ENCODE measurements at regions not wholly inside any gene's neighbourhood (a gene's known extent, or its start where the extent isn't known, plus 50 kb on each side); places are given as distances from the start of the nearest gene placed in this dataset.
"Not testable (repeated sequence)": the region's sequence is repeated elsewhere in the genome, so short reads cannot be mapped to it uniquely, and the experiment has no call there.

DNA sequence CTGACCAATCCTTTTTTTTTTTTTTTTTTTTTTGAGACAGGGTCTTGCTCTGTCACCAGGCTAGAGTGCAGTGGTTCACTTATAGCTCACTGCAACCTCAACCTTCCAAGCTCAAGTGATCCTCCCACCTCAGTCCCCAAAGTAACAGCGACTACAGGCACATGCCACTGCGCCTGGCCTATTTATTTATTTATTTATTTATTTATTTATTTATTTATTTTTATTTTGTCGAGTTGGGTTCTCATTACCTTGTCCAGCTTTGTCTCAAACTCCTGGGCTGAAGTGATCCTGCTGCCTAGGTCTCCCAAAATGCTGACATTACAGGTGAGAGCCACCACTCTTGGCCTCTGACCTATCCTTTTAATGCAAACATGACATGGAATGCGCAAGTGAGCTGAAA, 124.4 kb downstream of the GXYLT1 start:
- H3K36me3 Mint-ChIP-seq (ENCODE audit: low read depth) = no peaks in the 10 kb centered on the region
- H3K4me1 Mint-ChIP-seq = peaks cover 15% of the 10 kb centered on the region
- no peak overlapping the region for H3K4me3 Mint-ChIP-seq
- no peaks in the 10 kb centered on the region for H3K9me3 Mint-ChIP-seq
- no peaks in the 10 kb centered on the region for H3K27me3 Mint-ChIP-seq (ENCODE audit: low read depth)
- no peak for DNase-seq (ENCODE audit: low read depth, low spot score)
- no peak overlapping the region for H3K27ac Mint-ChIP-seq (ENCODE audit: unreplicated experiment)
- TF ChIP-seq, protein P1, sequence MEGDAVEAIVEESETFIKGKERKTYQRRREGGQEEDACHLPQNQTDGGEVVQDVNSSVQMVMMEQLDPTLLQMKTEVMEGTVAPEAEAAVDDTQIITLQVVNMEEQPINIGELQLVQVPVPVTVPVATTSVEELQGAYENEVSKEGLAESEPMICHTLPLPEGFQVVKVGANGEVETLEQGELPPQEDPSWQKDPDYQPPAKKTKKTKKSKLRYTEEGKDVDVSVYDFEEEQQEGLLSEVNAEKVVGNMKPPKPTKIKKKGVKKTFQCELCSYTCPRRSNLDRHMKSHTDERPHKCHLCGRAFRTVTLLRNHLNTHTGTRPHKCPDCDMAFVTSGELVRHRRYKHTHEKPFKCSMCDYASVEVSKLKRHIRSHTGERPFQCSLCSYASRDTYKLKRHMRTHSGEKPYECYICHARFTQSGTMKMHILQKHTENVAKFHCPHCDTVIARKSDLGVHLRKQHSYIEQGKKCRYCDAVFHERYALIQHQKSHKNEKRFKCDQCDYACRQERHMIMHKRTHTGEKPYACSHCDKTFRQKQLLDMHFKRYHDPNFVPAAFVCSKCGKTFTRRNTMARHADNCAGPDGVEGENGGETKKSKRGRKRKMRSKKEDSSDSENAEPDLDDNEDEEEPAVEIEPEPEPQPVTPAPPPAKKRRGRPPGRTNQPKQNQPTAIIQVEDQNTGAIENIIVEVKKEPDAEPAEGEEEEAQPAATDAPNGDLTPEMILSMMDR (conservative IDR thresholded peaks at IDR 0.05) = no peak

DNA sequence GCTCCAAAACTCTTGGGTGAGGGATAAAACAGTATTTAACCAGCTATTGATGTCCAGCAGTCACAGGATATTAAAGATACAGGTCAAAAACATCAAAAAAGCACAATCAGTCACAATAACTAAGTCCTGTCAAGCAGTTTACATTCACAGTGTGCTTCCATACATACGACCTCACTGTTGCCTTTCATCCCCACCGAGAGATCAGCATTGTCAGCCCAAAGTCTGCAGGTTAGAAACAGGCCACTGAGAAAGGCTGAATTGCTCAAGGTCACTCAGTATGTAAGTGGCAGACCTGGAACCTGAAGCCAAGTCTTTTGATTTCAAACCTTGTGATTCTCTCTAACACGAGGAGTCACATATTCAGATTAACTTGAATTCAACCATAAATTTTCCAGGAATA, 124.9 kb downstream of the GXYLT1 start:
- Mint-ChIP-seq H3K9me3 (no peaks in the 10 kb centered on the region), H3K27me3 (ENCODE audit: low read depth) (no peaks in the 10 kb centered on the region)

DNA sequence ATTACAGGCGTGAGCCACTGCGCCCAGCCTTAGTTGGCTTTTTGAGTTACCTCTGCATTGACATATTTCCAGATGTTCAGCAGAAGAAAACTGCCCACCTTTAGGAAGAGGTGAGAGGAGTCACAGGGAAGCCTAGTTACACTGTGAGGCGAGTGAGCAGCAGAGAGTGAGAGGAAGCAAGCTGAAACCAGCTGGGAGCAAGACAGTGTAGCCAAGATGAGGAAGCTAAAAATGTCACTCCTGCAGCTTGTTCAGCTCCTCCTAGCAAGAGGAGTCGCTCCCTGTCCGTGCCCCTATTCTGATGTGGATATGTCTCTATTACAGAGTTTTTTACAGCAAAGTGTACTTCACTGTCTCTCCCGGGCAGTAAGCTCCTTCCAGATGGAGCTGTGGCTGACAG, 127.6 kb downstream of the GXYLT1 start:
- DNase-seq (ENCODE audit: low read depth, low spot score) = no peak
- no peak overlapping the region for H3K27ac Mint-ChIP-seq (ENCODE audit: unreplicated experiment)
- H3K27me3 Mint-ChIP-seq (ENCODE audit: low read depth) = no peaks in the 10 kb centered on the region
- no peaks in the 10 kb centered on the region for H3K36me3 Mint-ChIP-seq (ENCODE audit: low read depth)
- H3K9me3 Mint-ChIP-seq = no peaks in the 10 kb centered on the region
- no peak overlapping the region for H3K4me3 Mint-ChIP-seq
- peaks cover 4% of the 10 kb centered on the region for H3K4me1 Mint-ChIP-seq
- TF ChIP-seq, protein P1 (conservative IDR thresholded peaks at IDR 0.05) = no peak

More for the DNA sequence above, 124.9 kb downstream of the GXYLT1 start:
- Mint-ChIP-seq H3K27ac (ENCODE audit: unreplicated experiment) (peak overlapping the region; percentile 84), H3K4me1 (peaks cover 15% of the 10 kb centered on the region), H3K4me3 (no peak overlapping the region), H3K36me3 (ENCODE audit: low read depth) (no peaks in the 10 kb centered on the region)
- TF ChIP-seq, protein P1 (conservative IDR thresholded peaks at IDR 0.05) = no peak
- no peak for DNase-seq (ENCODE audit: low read depth, low spot score)

DNA sequence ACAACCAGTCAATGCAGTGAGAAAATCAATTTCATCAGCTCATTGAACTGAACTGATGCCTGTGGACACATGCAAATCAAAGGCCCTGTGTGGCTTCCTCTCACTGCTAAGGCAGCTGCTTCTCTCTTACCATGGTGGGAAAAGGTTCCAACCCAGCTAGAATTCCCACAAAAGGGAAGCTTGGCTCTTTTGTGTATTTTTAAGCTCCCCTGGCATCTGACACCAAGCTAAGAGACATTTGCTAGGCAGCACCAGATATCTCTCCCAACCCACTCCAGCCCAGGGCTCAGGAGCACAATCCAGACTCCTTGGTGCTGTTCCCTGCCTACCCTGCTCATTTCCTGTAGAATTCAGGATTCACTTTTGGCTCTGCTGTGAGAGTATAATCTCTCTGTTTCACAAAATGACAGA, 129.6 kb downstream of the GXYLT1 start:
- TF ChIP-seq, protein P1 (conservative IDR thresholded peaks at IDR 0.05) = no peak
- Mint-ChIP-seq H3K9me3 (no peaks in the 10 kb centered on the region), H3K4me1 (peaks cover 4% of the 10 kb centered on the region), H3K27ac (ENCODE audit: unreplicated experiment) (peak overlapping the region; percentile 84), H3K36me3 (ENCODE audit: low read depth) (no peaks in the 10 kb centered on the region), H3K27me3 (ENCODE audit: low read depth) (no peaks in the 10 kb centered on the region), H3K4me3 (no peak overlapping the region)
- DNase-seq (ENCODE audit: low read depth, low spot score) = no peak

DNA sequence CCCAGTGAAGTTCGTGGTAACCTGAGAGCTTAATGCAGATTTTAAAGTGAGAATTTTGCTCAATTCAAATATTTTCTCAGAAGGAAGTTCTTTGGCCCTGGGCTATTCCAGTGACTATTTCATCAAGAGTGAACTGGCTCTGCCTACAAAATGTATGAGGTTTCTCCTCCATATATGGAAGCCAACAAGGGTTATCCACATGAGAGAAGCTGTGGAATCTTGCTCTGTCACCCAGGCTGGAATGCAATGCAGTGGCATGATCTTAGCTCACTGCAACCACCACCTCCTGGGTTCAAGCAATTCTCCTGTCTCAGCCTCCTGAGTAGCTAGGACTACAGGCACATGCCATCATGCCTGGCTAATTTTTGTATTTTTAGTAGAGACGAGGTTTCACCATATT, 132.2 kb downstream of the GXYLT1 start:
- H3K27ac Mint-ChIP-seq (ENCODE audit: unreplicated experiment); H3K4me1 Mint-ChIP-seq; H3K27me3 Mint-ChIP-seq (ENCODE audit: low read depth); DNase-seq (ENCODE audit: low read depth, low spot score); H3K9me3 Mint-ChIP-seq; H3K36me3 Mint-ChIP-seq (ENCODE audit: low read depth); H3K4me3 Mint-ChIP-seq: not testable (repeated sequence)

DNA sequence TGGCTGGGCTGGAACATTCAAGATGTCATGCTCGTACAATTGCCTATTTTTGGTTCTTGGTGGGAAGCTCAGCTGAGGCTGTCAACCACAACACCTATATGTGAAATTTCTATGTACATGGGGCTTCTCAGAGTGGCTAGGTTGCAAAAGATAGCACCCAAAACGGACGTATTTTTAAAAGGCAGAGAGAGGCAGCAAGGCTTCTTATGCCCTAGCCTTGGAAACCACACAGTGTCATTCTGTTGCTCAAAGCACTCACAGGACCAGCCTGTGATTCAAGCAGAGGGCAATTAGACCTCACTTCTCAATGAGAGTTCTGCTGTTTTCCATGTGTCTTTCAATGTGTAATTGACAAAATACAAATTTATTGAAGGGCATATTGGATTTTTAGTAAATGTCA, 134.0 kb downstream of the GXYLT1 start:
- no peaks in the 10 kb centered on the region for H3K27me3 Mint-ChIP-seq (ENCODE audit: low read depth)
- no peak overlapping the region for H3K27ac Mint-ChIP-seq (ENCODE audit: unreplicated experiment)
- no peaks in the 10 kb centered on the region for H3K36me3 Mint-ChIP-seq (ENCODE audit: low read depth)

More for the DNA sequence above, 134.0 kb downstream of the GXYLT1 start:
- no peaks in the 10 kb centered on the region for H3K9me3 Mint-ChIP-seq
- no peak for DNase-seq (ENCODE audit: low read depth, low spot score)
- no peak overlapping the region for H3K4me3 Mint-ChIP-seq
- TF ChIP-seq, protein P1 (conservative IDR thresholded peaks at IDR 0.05) = no peak
- no peaks in the 10 kb centered on the region for H3K4me1 Mint-ChIP-seq
